GM19240 (cell line): ENCODE measurements at regions not wholly inside any gene's neighbourhood (a gene's known extent, or its start where the extent isn't known, plus 50 kb on each side); places are given as distances from the start of the nearest gene placed in this dataset.

Source experiments
- DNase-seq: peaks from one replicate; pipeline ENCODE4 v3.0.0; 2011; ENCODE audit warnings: low spot score; ENCODE audit not compliant: insufficient read length

DNA sequence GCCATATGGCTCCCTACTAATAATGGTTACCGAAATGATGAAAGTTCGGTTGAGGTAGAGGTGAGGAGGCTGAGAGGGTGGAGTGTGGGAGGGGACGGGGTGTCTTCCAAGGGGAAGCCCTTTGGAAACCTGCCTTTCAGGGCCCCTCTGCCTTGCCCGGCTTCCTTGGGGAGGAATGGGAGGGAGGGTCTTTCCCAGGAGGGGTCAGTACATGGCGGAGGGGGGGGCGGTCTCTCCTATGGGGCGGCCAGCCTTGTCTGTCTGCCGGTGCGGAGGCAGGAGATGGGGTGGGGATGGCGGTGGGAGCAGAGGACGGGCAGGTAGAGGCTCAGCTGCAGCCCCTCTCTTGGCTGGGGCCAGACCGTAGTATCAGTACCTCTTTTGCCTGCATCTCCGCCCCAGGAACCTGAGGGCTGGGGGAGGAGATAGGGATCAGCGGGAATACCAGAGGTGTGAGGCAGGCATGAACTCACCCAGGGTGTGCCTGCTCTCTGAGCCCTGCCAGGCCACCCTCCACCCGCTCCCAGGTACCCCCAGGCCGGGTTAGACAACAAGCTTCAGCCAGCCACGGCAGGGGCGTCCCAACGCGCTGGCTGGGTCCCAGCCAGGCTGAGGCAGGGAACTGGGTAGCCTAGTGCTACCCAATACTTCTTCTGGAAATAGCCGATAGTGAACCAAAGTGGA lies 79.4 kb upstream of the POU3F1 start:
- DNase-seq: no peak

DNA sequence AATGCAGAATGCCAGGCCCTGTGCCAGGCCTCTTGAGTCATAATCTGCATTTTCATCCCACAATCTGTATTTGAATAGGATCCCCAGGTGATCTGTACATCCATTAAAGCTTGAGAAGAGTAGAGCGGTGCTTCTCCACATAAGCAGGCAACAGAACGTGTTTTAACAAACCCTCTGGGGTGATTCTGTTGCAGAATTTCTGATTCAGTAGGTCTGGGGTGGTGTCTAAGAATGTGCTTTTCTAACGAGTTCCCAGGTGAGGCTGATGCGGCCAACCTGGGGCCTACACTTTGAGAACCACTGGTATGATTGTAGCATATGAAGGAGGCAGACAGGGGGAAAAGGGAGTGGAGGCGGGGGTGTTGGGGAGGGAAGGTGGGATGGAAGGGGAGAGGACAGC lies 78.4 kb upstream of the POU3F1 start:
- DNase-seq: no peak

DNA sequence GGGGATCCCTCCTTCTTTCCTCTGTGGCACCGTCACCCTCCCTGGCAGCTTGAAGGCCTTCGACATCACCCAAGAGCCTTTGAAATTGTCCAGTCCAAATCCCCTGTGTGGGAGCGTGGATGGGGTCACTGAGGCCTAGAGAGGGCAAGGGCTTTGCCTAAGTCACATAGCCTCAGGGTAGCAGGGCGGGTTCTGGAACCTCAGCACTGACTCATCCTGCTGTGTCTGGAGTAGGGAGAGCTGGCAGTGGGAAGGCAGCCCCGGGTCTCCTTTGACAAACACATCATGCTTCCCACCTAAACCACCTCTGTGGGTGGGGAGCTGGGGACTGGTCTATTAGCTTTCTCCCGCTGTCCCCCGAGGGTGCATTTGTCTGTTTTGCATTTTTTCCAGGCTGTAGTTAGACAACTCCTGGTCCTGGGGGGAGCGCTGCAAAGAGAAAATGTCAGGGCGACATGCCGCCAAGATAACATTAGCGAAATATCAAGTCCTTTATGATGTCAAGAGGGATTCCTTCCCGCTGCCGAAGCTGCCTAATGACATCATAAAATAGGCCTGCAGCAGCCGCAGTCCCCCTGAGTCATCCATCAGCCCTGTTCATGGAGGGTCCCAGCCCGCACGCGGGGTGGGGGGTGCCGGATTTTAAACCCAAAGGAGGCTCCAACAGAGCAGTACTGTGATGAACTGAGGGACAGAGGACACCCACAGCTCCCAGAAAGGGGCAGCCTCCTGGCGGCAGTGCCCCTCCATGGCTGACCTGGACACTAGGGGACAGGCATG lies 77.0 kb upstream of the POU3F1 start:
- no peak for DNase-seq

DNA sequence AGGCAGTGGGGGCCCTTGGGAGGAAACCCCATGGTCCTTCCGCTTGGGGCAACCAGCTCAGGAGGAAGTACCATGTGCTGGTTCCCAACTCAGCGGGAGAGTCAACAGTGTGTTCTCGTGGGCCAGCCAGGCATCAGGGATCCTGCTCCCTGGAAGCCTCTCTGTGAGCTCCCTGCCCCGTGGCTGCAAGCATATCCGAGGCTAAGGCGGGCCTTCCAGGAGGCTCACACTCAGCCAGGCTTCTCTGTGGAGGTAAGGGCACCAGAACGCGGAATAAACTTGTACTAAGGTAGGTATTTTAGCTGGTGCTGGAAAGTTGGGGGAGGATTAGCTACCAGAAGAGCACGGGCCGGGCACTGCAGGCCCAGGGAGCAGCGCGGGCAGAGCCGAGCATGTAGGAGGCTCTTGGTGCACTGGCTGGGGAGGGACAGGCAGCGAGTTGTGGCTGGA lies 74.7 kb upstream of the POU3F1 start:
- no peak for DNase-seq

DNA sequence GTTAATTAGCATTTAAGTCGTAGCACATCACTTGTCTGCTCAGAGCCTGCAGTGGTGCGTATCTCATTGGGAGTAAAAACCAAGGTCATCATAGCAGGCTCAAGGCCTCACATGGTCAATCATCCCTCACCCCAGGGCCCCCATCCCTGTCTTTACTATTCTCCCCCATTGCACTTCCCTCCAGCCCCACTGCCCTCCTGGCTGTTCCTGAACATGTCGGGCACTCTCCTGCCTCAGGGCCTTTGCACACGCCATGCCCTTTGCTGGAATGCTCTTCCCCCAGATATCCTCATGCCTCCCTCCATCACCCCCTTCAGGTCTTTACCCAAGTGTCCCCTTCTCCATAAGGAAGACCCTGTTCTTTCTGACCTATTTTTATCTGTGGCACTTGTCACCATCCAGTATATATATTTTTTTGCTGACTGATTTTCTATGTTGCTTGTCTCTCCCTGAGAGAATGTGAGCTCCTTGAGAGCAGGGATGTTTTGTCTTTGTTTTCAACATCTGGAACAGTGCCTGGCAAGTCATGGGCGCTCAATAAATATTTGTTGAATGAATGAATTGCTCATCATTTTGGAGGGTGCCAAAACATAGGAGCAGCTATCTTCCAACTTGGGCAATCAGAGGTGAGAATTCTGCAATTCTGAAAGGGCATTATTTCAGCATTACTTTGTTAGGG lies 74.1 kb upstream of the POU3F1 start:
- DNase-seq: no peak

DNA sequence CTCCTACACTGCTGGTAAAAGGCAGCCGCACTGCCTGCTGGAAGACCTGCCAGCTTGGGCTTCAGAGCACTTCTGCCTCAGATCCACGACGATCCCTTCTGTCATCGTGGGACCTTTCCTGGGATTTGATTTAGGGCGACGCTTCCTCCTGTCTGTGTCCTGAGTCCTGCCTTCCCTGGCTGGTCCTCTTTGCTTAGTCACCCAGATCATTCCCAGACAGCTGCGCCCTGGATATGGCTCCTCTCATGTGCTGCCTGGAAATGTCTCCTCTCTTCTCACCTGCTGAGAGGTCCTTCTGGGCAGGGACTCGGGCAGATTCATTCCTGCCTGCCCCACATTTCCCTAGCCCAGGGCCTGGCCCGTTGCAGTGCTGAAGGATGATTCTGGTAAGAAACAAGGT lies 72.4 kb upstream of the POU3F1 start:
- no peak for DNase-seq

DNA sequence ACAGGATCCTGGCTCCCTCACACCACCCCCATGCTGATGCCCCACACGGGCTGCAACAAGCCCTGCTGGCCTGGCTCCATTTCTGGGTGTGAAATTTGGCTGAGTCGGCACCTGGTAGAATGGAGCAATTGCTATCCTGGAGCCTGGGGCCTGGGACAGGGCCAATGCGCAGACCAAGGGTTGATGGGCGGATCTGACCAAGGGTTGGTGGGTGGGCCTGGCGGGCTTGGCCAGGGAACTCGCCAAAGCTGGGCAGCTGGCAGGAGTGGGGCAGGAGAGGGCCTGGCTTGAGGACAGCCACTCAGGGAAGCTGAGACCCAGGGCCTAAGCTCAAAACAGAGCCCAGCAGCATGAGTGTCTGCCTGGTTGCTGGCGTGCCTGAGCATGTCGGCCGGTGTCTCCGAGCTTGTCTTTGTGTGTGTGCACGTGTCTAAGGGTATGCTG lies 70.9 kb upstream of the POU3F1 start:
- DNase-seq: no peak

DNA sequence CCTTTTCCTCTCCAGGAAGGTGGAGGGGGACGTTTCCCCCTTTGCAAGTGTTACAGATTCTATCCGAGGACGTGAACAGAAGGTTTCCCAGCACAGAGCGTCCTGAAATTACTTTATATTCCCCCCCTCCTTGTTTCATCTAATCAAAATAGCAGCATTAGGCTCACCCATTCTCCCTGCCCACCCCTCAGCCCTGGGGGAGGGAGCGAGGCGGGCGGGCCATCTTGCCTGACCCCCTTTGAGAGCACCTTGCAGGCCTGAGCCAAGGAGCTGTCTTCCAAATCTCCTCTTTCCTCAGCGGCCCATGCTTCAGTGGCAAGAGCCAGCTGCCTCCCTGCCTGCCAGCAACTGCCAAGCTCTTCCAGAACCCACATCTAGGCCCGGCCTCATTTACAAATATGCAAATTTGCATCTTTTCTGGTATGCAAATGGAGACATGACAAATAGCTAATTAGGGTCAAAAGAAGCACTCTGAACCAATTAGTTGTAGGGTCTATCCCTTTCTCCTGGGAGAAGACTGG lies 69.1 kb upstream of the POU3F1 start:
- no peak for DNase-seq

DNA sequence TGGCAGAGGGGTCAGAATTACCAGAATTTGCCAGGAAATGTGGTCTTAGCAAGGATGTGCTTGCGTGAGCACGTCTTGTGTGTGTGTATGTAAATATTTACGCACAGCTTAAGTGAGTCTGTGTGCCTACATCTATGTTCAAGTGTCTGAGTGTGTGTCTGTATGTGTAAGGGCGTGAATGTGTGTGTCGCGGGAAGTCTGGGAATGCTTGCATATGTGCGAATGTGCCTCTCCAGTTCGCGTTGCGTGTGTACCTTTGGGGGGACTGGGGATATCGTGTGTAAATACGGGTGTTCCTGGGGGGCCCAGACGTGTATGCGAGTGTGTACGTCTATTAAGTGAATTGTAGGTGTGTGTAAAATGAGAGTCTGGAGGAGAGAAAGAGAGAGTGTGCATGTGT lies 68.6 kb upstream of the POU3F1 start:
- DNase-seq: no peak

DNA sequence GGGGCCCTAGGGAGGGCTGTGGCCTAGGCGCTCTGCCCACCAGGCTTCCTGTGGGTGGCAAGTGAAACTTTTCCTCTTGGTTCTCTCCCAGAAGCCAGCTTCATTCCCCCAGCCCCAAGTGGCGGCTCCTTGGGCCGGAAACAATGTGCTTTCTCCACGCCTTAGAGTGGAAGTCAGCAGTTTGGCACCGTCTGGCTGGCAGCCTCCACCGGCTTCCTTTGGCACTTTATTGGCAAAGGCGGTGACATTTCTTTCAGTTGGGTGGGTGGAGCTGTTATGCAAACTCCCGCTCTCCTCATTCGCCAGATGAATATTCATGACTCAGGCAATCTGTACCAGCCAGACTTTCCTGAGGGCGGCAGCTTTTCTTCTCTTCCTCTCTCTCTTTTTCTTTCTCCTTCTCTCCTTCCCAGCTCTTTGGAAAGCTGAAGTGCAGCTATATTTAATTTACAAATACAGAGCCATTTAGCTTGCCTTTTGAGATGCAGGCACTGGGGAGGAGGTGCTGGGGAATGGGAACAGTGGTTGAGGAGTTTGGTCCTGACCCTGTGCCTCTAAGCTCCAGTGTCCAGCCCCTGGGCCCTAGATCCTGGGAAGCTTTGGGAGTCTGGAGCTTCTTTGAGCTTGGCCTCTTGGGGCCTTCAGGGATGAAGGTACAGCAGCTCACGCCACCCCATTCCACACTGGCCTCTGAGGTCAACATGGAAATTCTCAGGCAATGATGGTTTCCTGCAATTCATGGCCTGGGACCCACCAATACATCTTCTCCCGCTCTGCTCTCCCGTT lies 67.8 kb upstream of the POU3F1 start:
- no peak for DNase-seq

DNA sequence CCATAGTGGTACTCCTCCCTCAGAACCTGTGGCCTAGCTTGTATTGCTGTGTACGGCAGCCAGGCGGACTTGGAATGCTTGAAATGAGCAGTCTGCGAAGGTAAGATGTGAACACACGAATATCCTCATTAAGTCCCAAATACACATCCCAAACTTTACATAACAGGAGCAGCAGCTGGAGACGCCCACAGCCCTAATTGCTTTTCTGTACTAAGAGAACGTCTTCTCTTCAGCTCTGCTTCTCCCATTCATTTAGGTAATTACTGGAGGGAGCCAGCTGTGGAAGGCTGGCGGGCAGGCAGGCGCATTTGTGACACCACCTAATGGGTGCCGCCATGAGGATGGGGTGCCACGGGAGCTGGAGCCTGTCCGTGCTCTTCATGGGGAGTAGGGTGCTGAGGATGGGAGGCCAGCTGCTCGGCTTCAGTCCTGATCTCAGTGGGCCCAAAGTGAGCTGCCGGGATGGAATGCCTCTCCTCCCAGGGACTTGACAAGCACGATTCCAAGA lies 66.6 kb upstream of the POU3F1 start:
- no peak for DNase-seq

DNA sequence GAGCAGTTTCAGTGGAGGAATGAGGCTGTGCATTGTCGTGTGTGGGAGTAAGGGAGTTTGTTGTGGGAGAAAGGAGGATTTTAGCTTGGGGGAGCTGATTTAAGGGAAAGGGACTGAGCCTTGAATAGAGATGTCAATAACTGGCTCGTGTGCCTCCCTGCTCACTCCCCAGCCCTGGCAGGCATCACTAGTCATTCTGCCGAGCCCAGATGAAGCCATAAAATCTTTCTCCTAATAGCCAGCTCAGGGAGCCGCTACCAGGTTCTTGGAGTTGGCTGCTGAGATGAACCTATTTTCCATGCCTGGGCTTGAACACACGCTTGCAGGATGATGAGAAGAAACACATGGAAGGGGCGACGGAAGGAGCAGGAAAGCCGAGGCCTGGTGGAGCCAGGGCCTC lies 65.0 kb upstream of the POU3F1 start:
- no peak for DNase-seq

DNA sequence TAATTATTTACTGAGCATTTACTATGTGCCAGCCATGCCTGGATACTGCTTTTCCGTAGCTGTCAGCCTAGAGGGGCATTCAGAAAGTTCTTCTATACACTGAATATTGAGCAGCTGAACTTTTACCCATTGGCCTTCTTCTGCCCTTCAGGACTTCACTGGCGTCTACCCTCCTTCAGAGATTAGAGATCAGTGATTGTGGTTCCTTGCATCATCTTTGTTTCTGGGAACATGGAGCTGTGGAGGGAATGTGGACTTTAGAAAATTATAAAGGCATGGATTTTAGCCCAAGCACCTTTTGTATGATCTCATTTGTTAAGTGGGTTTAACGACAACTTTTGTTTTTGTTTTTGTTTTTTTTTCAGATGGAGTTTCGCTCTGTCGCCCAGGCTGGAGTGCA lies 58.7 kb upstream of the POU3F1 start:
- no peak for DNase-seq

DNA sequence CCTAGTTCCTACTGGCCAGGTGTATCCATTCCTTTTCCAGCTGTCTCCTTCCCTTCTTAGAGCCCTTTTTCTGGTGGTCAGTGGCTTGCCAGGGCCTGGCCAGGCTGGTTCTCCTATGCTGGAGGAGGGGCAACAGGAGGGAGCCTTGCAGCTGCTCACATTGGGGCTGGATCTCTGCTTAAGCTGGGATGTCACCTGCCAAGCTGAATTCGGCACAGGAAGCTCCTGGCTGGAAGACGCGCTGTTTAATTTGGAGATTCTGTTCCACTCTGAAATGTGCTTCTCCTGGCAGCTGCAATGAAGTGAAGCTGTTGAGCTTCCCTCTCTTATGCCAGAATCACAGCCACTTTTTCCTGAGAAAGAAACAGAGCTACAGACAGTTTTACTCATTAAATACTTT lies 56.0 kb upstream of the POU3F1 start:
- DNase-seq: no peak

DNA sequence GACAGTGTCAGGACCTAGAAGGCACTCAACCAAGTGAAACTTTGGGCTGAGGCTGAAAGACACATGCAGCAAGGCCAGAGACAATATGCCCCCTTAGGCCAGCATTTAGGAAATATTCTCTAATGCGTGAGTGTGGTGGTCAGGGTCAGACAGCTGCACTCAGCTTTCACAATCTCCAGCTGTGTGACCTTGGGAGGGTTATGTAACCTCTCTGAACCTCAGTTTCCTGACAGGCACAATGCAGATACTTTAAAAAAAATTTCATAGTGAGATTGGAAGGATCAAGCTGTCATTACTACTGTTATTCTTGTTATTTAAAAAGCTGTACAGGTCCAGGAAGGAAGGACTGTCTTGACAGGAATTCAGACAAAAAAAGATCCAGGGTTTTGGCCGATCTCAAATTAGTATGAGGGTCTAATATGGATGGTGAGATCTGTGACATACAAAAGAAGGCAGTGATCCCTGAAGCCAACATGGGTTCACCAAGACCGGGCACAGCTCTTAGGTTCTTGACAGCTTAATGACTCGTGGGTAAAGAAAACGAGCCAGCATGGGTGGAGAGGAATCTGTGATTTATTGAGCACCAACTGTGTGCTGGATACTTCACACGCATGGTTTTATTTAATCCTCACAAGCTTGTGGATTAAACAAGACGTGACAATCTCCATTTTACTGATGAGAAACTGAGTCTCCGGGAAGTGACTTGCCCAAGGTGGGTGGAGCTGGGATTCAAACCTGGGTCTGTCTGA lies 54.6 kb upstream of the POU3F1 start:
- no peak for DNase-seq

DNA sequence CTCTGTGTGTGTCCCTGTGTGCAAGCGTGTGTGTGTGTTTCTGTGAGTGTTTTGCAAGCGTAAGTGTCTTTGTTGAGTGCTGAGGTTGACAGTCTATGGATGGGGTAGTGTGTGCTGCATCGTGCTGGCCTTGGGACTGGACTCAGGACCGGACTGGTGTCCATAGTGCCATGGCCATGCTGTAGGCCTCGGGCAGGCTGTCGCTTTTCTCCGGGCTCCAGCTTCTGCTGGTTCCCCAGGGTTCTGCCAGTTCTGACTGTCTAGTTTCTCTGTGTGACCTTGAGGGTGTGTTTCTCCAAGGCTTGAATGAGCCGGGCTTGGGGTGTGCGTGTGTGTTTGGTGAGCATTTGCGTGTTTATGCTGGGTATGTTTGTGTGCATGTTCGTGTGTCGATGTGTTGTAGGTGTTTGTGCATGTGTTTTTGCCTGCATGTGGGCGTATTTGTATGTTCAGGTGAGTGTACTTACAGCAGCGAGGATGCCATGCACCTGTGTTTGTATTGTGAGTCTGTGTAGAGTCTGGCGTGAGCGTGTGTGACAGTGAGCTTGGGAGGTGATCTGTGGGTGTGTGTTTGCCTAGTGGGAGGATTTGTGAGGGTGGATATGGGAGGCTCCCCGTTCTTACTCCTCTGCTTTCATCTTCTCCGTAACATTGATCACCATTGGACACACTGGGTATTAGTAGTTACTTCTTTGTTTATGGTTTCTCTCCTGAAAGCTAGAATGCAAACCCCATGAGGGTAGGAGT lies 51.7 kb upstream of the POU3F1 start:
- no peak for DNase-seq

DNA sequence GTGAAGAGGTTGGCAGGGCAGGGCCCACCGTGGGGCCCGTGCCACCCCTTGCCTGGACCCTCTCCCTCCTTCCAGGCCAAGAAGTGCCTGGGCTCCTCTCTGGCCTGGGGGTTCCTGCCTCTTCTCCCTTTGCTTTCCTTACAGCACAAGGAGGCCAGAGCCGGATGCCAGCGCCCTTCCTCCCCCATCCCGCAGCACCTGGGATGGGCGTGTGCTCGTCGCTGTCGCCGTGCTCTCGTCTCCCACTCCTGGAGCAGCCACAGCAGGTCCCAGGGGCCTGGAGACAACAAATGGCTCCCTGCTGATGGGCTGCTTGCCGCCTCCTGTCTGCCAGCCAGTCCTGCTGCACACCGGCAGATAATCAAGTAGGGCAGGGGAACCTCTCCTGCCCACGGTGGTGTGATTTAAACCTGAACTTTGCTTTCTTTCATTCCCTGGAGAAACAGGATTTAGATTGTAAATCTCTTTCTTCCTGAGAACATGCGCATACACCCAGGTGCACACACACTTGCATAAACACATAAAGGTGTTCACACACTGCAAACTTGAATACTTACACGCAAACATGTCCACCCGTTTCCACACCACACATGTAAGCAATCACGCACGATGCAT lies 50.8 kb upstream of the POU3F1 start:
- DNase-seq: no peak
